Spleen (tissue), 11 donors: ENCODE measurements at regions not wholly inside any gene's neighbourhood (a gene's known extent, or its start where the extent isn't known, plus 50 kb on each side); places are given as distances from the start of the nearest gene placed in this dataset.
"Not testable (repeated sequence)": the region's sequence is repeated elsewhere in the genome, so short reads cannot be mapped to it uniquely, and the experiment has no call there.

ENCODE experiments used
- DNase-seq: peaks from one replicate; pipeline ENCODE4 v3.0.0-alpha.2; 2020
- H3K27ac ChIP-seq, 8 donors: fragments of 200-600 bp; sonication (generic) in 7 of 8; 1 replicate in 4 of 8; 2 replicates in 4 of 8; pipeline versions ENCODE4 v1.5.0 to v1.8.0; 2016 to 2021; ENCODE audit warnings: inconsistent platforms in 4 of 8, mild to moderate bottlenecking in 4 of 8, moderate library complexity in 1 of 8
- H3K27me3 ChIP-seq, 7 donors: fragments of 200-600 bp; sonication (generic) in 6 of 7; replicated peaks in 1 of 7; 1 replicate in 4 of 7; 2 replicates in 3 of 7; pipeline versions ENCODE4 v1.5.0 to v1.8.0; 2016 to 2021; ENCODE audit warnings: inconsistent platforms in 3 of 7, mild to moderate bottlenecking in 1 of 7
- H3K36me3 ChIP-seq, 6 donors: fragments of 200-600 bp; sonication (generic) in 5 of 6; 1 replicate in 4 of 6; 2 replicates in 2 of 6; pipeline versions ENCODE4 v1.5.0 to v1.8.0; 2016 to 2021; ENCODE audit warnings: inconsistent platforms in 2 of 6
- H3K4me1 ChIP-seq, 6 donors: fragments of 200-600 bp; sonication (generic) in 5 of 6; 1 replicate in 3 of 6; 2 replicates in 3 of 6; pipeline versions ENCODE4 v1.5.0 to v1.8.0; 2016 to 2021; ENCODE audit warnings: inconsistent platforms in 3 of 6
- H3K4me3 ChIP-seq, 8 donors: fragments of 200-600 bp; sonication (generic) in 7 of 8; 1 replicate in 4 of 8; 2 replicates in 4 of 8; pipeline versions ENCODE4 v1.5.0 to v1.8.0; 2016 to 2021; ENCODE audit warnings: inconsistent platforms in 4 of 8, mild to moderate bottlenecking in 4 of 8, moderate library complexity in 2 of 8
- H3K9me3 ChIP-seq, 8 donors: fragments of 200-600 bp; sonication (generic) in 7 of 8; 1 replicate in 4 of 8; 2 replicates in 4 of 8; pipeline versions ENCODE4 v1.5.0 to v1.8.0; 2016 to 2021; ENCODE audit warnings: inconsistent platforms in 4 of 8
- CTCF ChIP-seq, 11 experiments: fragments of 200-600 bp in 7 of 11; fragments of 450-650 bp in 4 of 11; sonication (generic) in 4 of 11; IDR thresholded peaks in 8 of 11; conservative IDR thresholded peaks in 3 of 11; 1 replicate in 7 of 11; 2 replicates in 4 of 11; pipeline versions ENCODE4 v1.4.0 to v1.8.0; 2016 to 2021; ENCODE audit warnings: antibody characterized with exemption in 11 of 11, inconsistent platforms in 4 of 11, mild to moderate bottlenecking in 1 of 11
- POLR2A ChIP-seq, 3 donors: fragments of 450-650 bp; IDR thresholded peaks; one replicate each; pipeline ENCODE4 v1.5.1; 2017; ENCODE audit warnings: antibody characterized with exemption in 3 of 3, mild to moderate bottlenecking in 1 of 3
- POLR2AphosphoS5 ChIP-seq, 3 donors: sonication (generic); formaldehyde crosslinking; IDR thresholded peaks; one replicate each; pipeline ENCODE4 v1.5.1; 2017; ENCODE audit warnings: antibody characterized with exemption in 3 of 3
- WGBS, 5 donors: extraction: QIAGEN DNeasy Blood & Tissue Kit in 3 of 5; methylation state at CpG; one replicate each; pipeline versions ENCODE4 v1.1.5 to v1.1.7; 2013 to 2018; 5-methylcytosine and 5-hydroxymethylcytosine counted together
- intact Hi-C: fragments of 100-400 bp; cut with DNase I; formaldehyde crosslinking; loops from one replicate; pipeline ENCODE4 v1.15.0; 2023; ENCODE audit warnings: low total_unique reads
- donor health status: healthy with polysubstance abuse.
- donor health status: DM: no; HTN: no; CAD: no; lungs with moderate emphysema.
- donor health status: DM: no; HTN: no; CAD: no.
- donor health status: Bipolar disorder and iron deficiency.
- donor health status: healthy.
- donor health status: DM: no; HTN: no; CAD: no.
- donor health status: DM: yes; HTN: yes; CAD: no.

GRCh38 chr6:84998223-84998622 is 233.8 kb upstream of the TBX18 start:
- intact Hi-C loops, result no loop called here
- Histone ChIP-seq H3K36me3 (no peaks in the 10 kb centered on the region), H3K27me3 (no peaks in the 10 kb centered on the region), H3K4me3 (no peak overlapping the region), H3K9me3 (peaks cover 0 to 3% (median 3%) of the 10 kb centered on the region in 8 donors), H3K27ac (no peak overlapping the region), H3K4me1 (no peaks in the 10 kb centered on the region)
- no peak for DNase-seq
- 0 to 55% (median 43%) methylated on average over 1 of the region's 1 CpG for WGBS, 5 donors
- TF ChIP-seq CTCF (IDR thresholded peaks at IDR 0.05 in 8 of 11, conservative IDR thresholded peaks at IDR 0.05 in 3 of 11) (no peak), POLR2A (IDR thresholded peaks at IDR 0.05) (no peak), POLR2AphosphoS5 (IDR thresholded peaks at IDR 0.05) (no peak)

- DNase-seq, H3K36me3 ChIP-seq, H3K27ac ChIP-seq, H3K4me1 ChIP-seq, H3K4me3 ChIP-seq, intact Hi-C loops, H3K27me3 ChIP-seq: not testable (repeated sequence)
- 43 to 56% (median 48%) methylated on average over 1 of the region's 1 CpG for WGBS, 5 donors
- H3K9me3 ChIP-seq, result peaks cover 0 to 76% (median 35%) of the 10 kb centered on the region in 8 donors
These were observed 224.4 kb upstream of the TBX18 start for GRCh38 chr6:84988766-84989165.

- H3K9me3 ChIP-seq, result peaks cover 0 to 46% (median 15%) of the 10 kb centered on the region in 8 donors
- H3K36me3 ChIP-seq, intact Hi-C loops, H3K4me3 ChIP-seq, H3K27me3 ChIP-seq, DNase-seq, H3K27ac ChIP-seq, H3K4me1 ChIP-seq: not testable (repeated sequence)
- 77 to 94% (median 93%) methylated on average over 3 of the region's 3 CpGs for WGBS, 5 donors
These were observed 221.1 kb upstream of the TBX18 start for GRCh38 chr6:84985490-84985889.

- DNase-seq, result no peak
These were observed 215.1 kb upstream of the TBX18 start for GRCh38 chr6:84979541-84979940.

GRCh38 chr6:84977363-84977705 is 212.9 kb upstream of the TBX18 start:
- H3K36me3 ChIP-seq, result no peaks in the 10 kb centered on the region
- TF ChIP-seq CTCF (IDR thresholded peaks at IDR 0.05 in 8 of 11, conservative IDR thresholded peaks at IDR 0.05 in 3 of 11), result no peak
- TF ChIP-seq POLR2A (IDR thresholded peaks at IDR 0.05), result no peak
- TF ChIP-seq POLR2AphosphoS5 (IDR thresholded peaks at IDR 0.05), result no peak
- DNase-seq, result no peak
- no peaks in the 10 kb centered on the region for H3K27me3 ChIP-seq
- H3K4me3 ChIP-seq, result no peak overlapping the region
- peaks cover 0 to 3% (median 0%) of the 10 kb centered on the region in 8 donors for H3K9me3 ChIP-seq
- no peaks in the 10 kb centered on the region for H3K4me1 ChIP-seq
- WGBS, 5 donors, result 77 to 91% (median 82%) methylated on average over 1 of the region's 1 CpG
- H3K27ac ChIP-seq, result no peak overlapping the region
- intact Hi-C loops, result no loop called here

More at GRCh38 chr6:84979541-84979940, 215.1 kb upstream of the TBX18 start:
- WGBS, 5 donors, result 68 to 89% (median 81%) methylated on average over 1 of the region's 1 CpG
- intact Hi-C loops, result no loop called here
- TF ChIP-seq CTCF (IDR thresholded peaks at IDR 0.05 in 8 of 11, conservative IDR thresholded peaks at IDR 0.05 in 3 of 11), result no peak
- no peak for TF ChIP-seq POLR2A (IDR thresholded peaks at IDR 0.05)
- TF ChIP-seq POLR2AphosphoS5 (IDR thresholded peaks at IDR 0.05), result no peak
- Histone ChIP-seq H3K4me1 (no peaks in the 10 kb centered on the region), H3K4me3 (no peak overlapping the region), H3K27me3 (no peaks in the 10 kb centered on the region), H3K9me3 (peaks cover 0 to 2% (median 0%) of the 10 kb centered on the region in 8 donors), H3K36me3 (no peaks in the 10 kb centered on the region), H3K27ac (no peak overlapping the region)
